AG20443 (cell line): ENCODE measurements at regions not wholly inside any gene's neighbourhood (a gene's known extent, or its start where the extent isn't known, plus 50 kb on each side); places are given as distances from the start of the nearest gene placed in this dataset.
"Not testable (repeated sequence)": the region's sequence is repeated elsewhere in the genome, so short reads cannot be mapped to it uniquely, and the experiment has no call there.

Experiments
- DNase-seq: peaks from one replicate; pipeline ENCODE4 v3.0.0; 2012; ENCODE audit warnings: low spot score, mixed read lengths

DNA sequence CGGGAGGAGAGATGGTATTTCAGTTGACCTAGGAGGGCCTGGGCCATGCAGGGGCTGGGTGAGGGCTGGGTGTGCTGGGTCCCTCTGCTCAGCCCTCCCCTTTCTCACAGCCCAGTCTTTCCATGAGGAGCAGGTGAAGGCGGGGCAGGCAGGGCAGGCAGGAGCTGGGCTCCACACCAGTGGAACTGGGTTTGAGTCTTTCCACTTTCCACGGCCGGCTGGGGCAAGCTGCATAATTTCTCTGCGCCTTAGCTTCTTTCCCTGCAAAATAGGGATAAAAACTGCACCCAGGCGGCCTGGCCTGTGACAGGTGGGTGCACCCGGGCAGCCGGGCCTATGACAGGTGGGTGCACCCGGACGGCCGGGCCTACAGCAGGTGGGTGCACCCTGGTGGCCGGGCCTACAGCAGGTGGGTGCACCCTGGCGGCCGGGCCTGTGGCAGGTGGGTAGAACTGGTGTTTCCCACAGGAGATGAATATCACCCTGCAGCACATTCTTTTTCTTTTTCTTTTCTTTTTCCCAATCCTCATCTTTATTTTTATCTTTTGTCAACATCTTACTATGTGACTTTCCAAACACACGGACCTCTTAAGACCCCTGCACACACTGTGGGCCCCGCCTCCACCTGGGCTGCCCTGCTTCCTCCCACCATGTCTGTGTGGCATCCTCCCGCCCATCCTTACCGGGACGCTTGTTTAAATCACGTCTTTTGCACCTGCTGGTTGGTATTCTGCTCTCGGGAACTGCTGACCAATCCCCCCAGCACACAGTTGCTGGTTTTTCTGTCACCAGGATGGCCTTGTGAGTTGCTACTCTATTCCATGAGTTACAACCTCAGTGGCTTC is 111.3 kb downstream of the NPIPB11 start:
- DNase-seq = not testable (repeated sequence)

DNA sequence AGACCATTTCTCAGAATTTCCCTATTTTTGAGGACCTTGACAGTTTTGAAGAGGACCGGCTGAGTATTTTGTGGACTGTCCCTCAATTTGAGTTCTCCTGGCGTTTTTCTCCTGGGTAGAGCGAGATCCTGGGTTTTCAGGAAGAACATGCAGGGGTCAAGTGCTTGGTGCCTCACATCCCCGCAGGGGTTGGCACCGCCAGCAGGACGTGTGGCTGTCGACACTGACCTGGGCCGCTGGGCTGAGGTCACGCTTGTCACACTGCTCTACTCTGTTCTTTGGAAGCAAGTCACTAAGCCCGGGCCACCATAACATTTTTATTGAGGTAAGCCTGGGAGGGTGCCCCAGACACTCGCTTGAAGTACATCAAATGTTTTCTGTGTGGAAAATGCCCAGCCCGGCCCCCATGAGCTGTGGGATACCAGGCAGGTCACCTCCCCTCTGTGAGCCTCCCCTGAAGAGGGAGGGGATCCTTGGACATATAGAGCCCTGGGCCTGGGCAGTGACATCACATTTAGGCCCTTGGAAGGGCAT is 112.0 kb downstream of the NPIPB11 start:
- DNase-seq = not testable (repeated sequence)

DNA sequence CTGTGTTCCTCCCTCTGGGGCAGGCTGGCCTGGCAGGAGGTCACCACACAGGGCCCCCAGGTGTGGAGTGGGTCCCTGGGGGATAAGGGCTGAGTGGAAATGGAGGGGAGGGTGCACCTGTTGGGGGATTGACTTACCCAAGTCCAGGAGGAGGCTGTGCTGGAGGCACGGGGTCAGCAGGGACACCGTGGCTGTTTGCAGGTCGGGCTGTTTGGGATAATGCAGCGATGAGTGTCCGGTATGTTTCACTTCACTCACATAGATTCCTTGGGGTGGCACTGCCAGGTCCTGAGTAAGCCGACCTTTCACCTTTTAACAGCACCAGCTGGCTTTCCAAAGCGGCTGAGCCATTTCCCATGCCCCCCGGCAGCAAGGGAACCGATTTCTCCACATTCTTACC is 113.0 kb downstream of the NPIPB11 start:
- DNase-seq = not testable (repeated sequence)

DNA sequence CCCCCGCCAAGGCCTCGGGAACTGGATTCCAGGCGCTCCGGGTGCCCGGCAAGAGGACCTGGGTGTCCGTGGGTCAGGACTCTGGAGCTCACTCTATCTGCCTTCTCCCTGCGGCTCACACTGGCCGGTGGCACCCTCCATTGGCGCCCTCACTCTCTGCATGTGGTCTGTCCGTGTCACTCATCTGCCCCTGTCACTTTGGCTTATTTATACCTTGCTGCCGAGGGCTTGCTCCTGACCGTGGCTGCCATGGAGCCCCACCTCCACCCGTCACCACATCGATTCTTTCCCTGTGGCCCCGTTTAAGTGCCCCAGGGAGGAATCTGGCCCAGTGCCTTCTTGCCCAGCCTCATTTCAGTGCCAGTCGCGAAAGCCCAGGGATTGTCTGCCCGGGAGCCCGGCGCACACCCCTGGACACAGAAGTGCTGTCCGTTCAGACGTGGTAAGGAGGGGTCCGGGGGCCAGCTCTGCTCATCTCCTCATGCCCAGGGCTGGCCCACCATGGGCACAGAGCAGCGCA is 113.5 kb downstream of the NPIPB11 start:
- not testable (repeated sequence) for DNase-seq

DNA sequence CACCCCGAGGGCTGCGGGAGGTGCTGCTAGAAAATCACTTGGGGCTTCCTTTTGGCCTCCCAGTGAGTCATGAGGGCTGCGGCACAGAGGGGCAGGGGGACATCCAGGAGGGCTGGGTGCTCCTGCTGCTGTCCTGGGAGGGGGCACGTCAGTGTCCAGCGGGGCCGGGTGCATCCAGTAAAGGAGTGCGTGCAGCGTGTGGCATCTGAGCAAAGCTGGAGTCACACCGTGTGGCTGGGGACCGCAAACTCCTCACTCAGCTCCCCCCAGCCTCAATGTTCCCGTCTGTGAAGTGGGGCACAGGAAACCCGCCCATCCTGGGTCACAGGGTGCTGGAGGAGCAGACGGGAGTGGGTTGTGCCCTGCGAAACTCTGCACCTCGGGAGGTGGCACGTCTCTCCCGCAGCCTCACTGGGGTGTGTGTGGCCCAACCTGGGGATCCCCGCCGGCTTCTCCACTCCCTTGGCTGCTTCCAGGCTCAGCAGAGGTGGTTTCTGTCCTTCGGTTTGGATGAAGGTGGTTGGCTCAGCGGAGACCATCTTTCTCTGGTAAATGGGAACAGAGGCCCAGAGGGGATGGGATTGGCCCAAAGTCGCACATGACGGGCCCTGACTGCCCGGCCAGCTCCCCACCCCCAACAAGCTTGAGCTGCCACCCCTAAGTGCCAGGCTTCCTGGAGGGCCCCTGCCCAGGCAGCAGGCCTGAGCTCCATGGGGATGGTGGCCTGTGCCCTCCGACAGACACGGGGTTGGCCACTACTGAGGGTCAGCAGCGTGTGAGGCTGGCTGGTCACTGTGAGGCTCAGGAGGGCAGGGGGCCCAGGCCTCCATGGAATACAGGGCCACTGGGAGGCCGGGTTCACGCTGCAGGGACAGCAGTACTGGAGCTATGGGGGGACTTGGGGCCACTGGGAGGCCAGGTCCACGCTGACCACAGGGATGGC is 114.9 kb downstream of the NPIPB11 start:
- DNase-seq = not testable (repeated sequence)

DNA sequence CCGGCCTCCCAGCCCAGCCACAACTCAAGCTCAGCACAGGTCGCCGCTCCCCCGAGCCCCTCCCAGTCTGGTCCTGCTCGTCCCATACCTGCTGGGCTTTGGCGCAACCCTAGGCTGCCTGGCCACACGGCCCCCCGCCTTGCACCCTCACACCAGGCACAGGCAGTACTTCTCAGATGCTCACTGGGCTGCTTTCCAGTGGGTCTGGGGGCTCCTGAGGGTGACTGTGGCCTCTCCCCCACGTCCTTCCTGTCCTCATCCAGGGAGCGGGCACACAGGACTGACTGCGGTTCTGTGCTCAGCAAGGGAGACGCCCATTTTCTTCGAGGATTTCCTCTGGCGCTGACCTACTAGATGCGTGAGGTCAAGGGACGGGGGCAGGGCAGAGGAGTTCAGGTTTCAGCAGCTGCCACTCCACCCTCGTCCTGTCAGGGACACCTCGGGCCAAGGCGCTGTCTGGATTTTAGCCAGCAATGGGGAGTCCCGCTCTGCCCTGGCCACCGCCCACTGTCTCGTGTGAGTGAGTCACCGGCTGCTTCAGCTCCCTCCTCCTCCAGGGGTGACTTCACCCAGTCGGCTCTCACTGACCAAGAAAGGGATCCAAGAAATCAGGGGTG is 115.8 kb downstream of the NPIPB11 start:
- DNase-seq = peak; percentile 88

DNA sequence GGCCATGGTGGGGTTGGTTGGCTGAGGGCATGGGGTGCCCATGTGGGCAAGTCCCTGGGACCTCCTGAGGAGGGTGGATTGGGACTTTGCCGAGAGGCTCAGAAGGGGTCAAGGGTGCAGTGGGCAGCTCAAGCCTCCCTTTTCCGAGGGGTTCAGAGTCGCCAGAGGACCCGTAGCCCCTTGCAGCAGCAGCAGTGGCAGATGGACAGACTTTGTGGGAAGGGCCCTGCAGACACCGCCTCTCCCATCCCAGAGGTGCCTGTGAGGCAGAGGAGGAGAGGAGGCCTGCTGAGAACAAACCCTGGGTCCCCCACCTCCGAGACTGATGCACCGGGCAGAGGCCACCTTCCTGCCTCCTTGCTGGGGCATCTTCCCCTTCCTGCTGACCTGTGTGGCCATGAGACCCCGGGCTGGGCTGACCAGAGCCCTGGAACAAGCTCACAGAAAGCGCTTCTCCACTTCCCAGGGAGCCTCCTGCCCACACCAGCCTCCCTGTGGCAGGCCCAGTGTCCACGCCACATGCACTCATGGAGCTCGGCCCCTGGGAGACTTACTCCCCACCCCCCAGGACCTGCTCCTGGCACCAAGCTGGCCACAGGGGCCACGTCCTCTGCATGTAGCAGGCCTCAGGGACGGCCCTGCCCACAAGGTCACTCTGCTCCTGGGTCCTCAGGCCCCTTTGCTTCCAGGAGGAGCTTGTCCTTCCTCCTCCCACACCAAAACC is 116.8 kb downstream of the NPIPB11 start:
- not testable (repeated sequence) for DNase-seq

DNA sequence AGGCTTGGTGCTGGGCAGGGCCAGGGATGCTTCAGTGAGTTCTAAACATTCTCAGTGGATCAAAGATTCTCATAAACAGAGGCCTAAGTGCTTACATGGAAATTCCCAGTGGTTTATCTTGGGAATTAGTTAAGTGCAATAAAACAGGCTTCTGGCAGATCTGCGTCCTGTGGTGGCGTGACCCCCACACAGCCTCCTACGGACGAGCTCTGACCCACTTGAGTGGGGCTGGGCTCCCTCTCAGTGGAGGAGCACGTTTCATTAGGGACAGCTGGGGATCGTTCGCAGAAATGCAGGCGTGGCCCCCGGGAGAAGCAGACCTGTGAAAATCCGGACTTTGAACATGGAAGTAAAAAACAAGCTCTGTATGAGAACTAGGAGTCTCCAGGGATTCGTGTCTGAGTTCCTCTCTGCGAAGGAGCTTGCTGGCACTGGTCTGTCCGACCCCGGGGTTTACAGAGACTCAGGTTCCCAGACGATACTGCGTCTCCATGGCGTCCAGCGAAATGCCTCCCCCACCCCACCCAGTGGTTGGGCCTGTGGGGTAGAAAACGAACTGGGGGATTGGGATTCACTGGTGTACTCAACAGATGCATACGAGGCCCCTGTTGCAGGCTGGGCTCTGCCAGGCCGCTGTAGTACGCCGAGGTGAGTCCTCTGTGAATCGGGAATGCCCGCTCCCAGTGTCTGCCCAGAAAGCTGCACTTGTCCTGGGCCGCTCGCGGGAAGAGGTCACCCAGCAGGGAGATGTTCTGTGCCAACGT is 117.6 kb downstream of the NPIPB11 start:
- DNase-seq = not testable (repeated sequence)

DNA sequence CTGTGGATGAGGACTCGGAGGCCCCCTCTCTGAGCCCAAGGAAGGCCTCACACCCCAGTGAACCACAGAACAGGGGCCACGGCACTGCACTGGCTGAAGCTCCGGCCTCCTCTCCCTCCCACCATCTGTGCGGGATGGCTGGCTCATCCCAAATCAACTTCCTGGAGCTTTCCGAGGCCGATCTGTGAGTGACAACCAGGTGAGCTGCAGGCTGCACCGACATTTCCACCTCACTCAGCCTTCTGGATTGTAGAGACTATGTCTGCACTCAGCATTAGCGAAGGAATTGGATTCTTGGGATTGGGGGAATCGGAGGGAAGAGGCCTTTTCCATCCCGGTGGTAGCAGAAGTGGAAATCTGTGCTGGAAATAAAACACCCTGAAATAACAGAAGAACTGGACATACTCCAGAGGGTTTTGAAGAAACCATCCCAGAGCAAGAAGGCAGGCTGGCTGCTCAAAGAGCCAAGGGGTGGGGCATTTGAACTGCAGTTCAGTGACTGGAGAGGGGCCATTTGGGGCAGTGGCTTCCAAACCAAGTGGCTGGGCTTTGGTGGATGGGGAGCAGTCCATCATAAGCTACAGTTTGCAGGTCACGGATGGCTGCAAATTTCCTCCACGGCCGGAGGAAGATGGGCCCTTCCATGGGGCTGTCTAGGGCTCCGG is 118.5 kb downstream of the NPIPB11 start:
- DNase-seq = not testable (repeated sequence)

DNA sequence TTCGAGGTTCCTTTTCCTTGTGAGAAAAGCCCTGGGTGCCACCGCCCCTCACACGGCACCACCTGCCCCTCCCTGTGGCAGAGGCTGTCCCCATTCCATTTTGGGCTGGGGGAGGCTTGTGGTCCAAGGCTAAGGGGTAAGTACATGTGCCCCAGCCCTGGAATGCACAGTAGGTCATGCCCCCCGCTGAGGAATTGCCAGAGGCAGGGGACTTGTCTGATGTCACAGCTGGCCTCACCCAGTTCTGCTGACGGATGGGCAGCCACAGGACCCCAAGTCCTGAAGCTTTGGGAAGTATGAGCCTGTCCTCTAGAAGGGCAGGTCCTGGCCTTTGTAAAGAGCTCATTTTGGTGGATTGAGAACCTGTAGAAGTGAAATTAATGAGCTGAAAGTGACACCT is 119.3 kb downstream of the NPIPB11 start:
- not testable (repeated sequence) for DNase-seq

DNA sequence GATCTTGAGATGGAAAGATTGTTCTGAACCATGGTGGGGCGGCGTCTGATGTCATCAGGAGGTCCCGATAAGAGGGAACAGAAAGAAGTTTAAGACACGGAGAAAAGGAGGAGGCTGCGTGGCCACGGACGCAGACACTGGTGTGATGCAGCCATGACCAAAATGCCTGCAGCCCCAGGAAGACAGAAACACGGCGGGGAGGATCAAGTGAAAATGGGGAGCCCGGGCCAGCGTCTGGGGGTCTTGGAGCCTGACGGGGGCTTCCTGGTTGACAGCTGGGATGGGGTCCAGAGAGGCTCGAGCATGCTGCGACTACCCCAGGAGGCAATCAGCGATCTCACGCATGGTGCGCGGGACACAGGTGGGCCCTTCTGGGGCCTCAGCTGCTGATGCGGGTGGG is 119.7 kb downstream of the NPIPB11 start:
- DNase-seq = not testable (repeated sequence)

DNA sequence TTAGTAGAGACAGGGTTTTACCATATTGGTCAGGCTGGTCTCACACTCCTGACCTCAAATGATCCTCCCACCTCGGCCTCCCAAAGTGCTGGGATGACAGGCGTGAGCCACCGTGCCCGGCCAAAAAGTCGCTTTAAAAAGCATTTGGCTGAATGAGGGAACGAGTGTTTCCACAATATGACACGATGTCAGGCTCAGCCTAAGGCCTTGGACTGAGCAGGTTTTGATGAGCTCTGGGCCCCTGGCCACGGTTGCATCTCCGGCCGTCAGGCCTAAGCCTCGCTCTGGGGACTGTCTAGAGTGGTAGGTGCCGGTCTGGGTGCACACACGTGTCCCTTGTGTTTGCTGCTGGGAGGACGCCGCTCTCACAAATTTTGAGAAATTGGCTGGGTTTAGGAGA is 120.3 kb downstream of the NPIPB11 start:
- not testable (repeated sequence) for DNase-seq

DNA sequence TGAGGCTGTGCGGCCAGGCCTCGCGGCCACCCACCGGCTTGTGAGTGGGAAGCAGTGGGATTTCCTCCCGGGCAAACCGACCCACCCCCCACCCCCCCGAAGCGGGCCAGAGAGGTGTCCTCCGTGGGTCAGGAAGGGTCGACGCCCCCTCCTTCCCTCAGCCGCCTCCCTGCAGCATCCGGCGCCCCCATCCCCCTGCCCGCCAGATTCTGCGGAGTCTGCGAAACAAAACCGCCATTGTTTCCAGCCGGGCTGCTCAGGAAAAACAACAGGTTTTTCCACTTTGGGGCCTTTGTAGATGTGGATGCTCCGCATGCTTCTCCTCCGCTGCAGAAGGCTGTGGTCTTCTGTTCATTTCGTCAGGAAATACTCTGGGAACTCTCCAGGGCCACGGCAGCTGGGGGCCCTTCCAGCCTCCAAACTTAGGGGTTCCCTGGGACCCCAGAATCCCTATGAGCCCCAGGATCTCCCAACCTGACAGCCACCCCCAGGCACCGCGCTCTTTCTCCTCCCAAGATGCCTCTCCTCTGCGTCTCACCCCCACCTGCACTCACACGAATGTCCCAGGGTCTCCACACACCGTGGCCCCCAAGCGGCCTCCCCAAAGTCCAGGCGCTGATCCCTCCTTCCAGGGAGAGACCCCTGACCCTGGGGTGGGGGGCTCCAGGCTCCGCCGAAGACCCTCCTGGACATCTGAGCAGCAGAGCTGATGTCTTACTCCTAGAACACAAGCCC is 121.2 kb downstream of the NPIPB11 start:
- DNase-seq = not testable (repeated sequence)

DNA sequence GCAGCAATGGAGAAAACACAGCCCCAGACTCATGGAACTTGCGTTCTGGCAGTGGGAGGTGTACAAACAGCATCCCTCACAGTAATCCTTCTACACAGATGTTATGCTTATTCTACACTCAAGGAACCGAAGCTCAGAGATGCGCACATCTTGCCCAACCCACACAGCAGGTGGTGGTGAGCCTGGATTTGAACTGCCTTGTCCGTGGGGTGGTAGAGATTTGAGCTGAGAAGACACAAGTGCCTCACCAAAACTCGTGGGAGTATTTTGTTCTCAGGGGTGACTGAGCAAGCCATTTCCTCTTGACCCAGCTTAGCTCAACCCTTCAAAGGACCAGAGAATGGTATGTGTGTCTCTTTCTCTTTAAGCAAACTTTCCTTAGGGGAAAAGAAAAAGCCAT is 121.8 kb downstream of the NPIPB11 start:
- not testable (repeated sequence) for DNase-seq

DNA sequence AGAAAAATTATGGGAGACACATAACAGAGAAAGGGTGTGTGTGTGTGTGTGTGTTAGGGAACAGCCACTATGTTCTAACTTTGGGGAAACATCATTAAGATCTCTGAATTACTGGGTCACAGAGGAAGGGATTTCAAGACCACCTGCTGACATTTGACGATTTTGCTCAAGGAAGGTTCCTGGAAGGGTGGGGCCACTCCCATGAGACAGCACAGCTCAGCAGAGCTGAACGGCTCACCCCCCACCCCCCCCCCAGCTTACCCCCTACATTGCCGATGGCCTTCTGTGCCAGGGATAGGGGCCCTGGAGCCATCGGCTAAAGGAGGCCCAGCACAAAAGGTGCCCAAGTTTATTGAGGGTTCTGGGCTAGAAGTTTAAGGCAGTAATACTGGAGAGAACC is 122.4 kb downstream of the NPIPB11 start:
- not testable (repeated sequence) for DNase-seq

DNA sequence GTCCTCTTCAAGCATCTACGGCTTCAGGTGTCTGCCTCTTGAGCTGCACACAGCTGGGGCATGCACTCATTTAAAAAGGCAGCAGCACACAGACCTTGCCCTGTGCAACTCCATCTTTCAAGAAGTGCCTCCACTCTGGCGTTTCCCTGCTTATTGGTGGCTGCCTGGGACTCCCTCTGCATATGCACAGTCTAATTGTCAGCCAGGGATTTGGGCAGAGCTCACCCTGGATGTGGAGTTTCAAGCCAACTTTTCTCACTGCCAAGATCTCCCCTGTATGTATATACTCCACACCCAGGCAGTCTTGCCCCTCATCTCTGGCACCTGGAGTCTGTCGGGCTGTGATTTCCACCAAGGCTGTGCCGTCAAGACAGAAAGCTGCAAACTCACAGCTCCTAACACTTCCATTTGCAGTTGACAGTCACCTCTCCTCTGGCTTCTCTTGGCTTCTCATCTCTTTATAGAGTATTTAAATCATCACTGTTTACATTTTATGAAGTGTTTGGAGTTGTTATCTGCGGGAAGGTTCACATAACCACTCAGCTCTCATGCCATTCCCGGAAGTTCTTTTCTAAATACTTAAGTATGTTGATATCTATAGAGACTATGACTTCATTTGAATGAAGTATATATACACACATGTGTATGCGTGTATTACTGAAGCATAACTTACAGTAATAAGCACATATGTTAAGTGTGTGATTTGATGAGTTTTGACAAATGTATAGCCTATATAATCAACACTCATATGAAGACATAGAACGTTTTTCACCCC is 128.2 kb downstream of the NPIPB11 start:
- DNase-seq = not testable (repeated sequence)

DNA sequence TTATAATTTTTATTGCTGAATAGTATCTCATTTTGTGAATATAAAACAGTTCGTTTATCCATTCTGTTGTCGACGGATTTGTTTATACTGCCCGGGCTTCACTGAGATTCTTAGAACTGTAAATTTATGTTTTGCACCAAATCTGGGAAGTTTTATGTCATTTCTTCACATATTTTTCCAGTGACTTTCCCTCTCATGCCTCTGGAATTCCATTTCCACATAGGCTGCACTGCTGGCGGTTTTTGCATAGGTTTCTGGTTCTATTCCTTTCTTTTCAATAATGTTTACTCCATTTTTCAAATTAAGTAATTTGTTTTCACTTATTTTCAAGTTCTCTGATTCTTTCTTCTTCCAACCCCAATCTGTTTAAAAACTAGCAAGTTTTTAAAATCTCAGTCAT is 130.1 kb downstream of the NPIPB11 start:
- peak; percentile 27 for DNase-seq
